H1 (cell line): ENCODE measurements at regions not wholly inside any gene's neighbourhood (a gene's known extent, or its start where the extent isn't known, plus 50 kb on each side); places are given as distances from the start of the nearest gene placed in this dataset.

Source experiments
- CTCF ChIA-PET: fragments of 300-600 bp; sonication (Branson Sonifier 250); formaldehyde crosslinking; loops from one replicate; lab custom pipeline; 2021; ENCODE audit not compliant: partially characterized antibody; lab: Charles Lee
- POLR2A ChIA-PET: fragments of 300-600 bp; sonication (Branson Sonifier 250); formaldehyde crosslinking; loops from one replicate; lab custom pipeline; 2021; ENCODE audit warnings: inconsistent platforms; ENCODE audit not compliant: partially characterized antibody; lab: Charles Lee
- DNase-seq, 2 experiments: peaks; one replicate each; pipeline versions ENCODE4 v3.0.0 to v3.0.0-alpha.2; 2010 to 2022; ENCODE audit warnings: low spot score in 2 of 2, low read depth in 1 of 2, mixed read lengths in 1 of 2
- FAIRE-seq: peaks from 2 replicates; lab custom pipeline; 2011; peaks lifted over from hg19 to GRCh38; lab: Jason Lieb, UNC
- H2AFZ ChIP-seq: 2 replicates; pipeline ENCODE4 v1.8.1; 2012; ENCODE audit warnings: low read length, inconsistent platforms
- H2AK5ac ChIP-seq: 2 replicates; pipeline ENCODE4 v1.6.1; 2013; ENCODE audit warnings: low read depth, low read length
- H2BK120ac ChIP-seq: replicated peaks from 2 replicates; pipeline ENCODE3; 2013; ENCODE audit warnings: low read depth, low read length, inconsistent platforms
- H2BK12ac ChIP-seq: 2 replicates; pipeline ENCODE4 v1.6.1; 2013; ENCODE audit warnings: low read depth, low read length
- H2BK15ac ChIP-seq: 2 replicates; pipeline ENCODE4 v1.6.1; 2013; ENCODE audit warnings: low read length
- H2BK20ac ChIP-seq: 2 replicates; pipeline ENCODE4 v1.6.1; 2013; ENCODE audit warnings: low read length
- H2BK5ac ChIP-seq: 2 replicates; pipeline ENCODE4 v1.6.1; 2013; ENCODE audit warnings: low read depth, low read length
- H3K14ac ChIP-seq: 2 replicates; pipeline ENCODE4 v1.6.1; 2013; ENCODE audit warnings: inconsistent platforms; ENCODE audit not compliant: insufficient read length
- H3K18ac ChIP-seq: 2 replicates; pipeline ENCODE4 v1.6.1; 2013; ENCODE audit warnings: low read length; ENCODE audit errors: extremely low read depth
- H3K23ac ChIP-seq: 2 replicates; pipeline ENCODE4 v1.6.1; 2013; ENCODE audit warnings: inconsistent platforms; ENCODE audit not compliant: insufficient read length
- H3K23me2 ChIP-seq: 2 replicates; pipeline ENCODE4 v1.6.1; 2013; ENCODE audit warnings: low read depth, low read length
- H3K27ac ChIP-seq: 2 replicates; pipeline ENCODE4 v1.6.1; 2011; ENCODE audit warnings: low read depth, low read length, inconsistent platforms
- H3K27me3 ChIP-seq, 4 experiments: replicated peaks in 1 of 4; 1 replicate in 1 of 4; 2 replicates in 3 of 4; pipeline versions ENCODE4 v1.6.1 to v1.8.1; 2011 to 2013; ENCODE audit warnings: low read length in 3 of 4, mild to moderate bottlenecking in 3 of 4, inconsistent platforms in 2 of 4, mixed read lengths in 2 of 4, moderate library complexity in 1 of 4; ENCODE audit not compliant: control insufficient read depth in 3 of 4, insufficient read depth in 3 of 4; ENCODE audit errors: extremely low read depth in 1 of 4
- H3K36me3 ChIP-seq, 4 experiments: 2 replicates each; pipeline versions ENCODE4 v1.6.1 to v1.8.1; 2011 to 2013; ENCODE audit warnings: mild to moderate bottlenecking in 4 of 4, low read length in 3 of 4, moderate library complexity in 2 of 4, control low read depth in 1 of 4, inconsistent platforms in 1 of 4; ENCODE audit not compliant: insufficient read depth in 4 of 4, control insufficient read depth in 2 of 4
- H3K4ac ChIP-seq: replicated peaks from 2 replicates; pipeline ENCODE3; 2013; ENCODE audit warnings: low read length, low read depth, mixed read lengths, inconsistent platforms; ENCODE audit not compliant: insufficient read length
- H3K4me1 ChIP-seq, 4 experiments: replicated peaks in 1 of 4; 1 replicate in 1 of 4; 2 replicates in 3 of 4; pipeline versions ENCODE4 v1.6.1 to v1.8.1; 2011 to 2013; ENCODE audit warnings: low read length in 3 of 4, inconsistent platforms in 2 of 4, mixed read lengths in 1 of 4; ENCODE audit not compliant: insufficient read depth in 4 of 4, control insufficient read depth in 3 of 4
- H3K4me2 ChIP-seq, 2 experiments: 2 replicates each; pipeline versions ENCODE4 v1.6.1 to v1.8.1; 2011 to 2013; ENCODE audit warnings: low read depth in 2 of 2, low read length in 2 of 2, control low read depth in 1 of 2, inconsistent platforms in 1 of 2, mild to moderate bottlenecking in 1 of 2; ENCODE audit not compliant: insufficient read depth in 1 of 2
- H3K4me3 ChIP-seq, 4 experiments: fragments of 200-600, 300-600 bp in 1 of 4; sonication (generic), shearing (Covaris generic), sonication (Bioruptor Twin) in 1 of 4; 2 replicates each; pipeline versions ENCODE4 v1.5.1 to v1.8.1; 2011 to 2016; ENCODE audit warnings: low read length in 4 of 4, low read depth in 3 of 4, control low read depth in 2 of 4, inconsistent platforms in 2 of 4, mild to moderate bottlenecking in 2 of 4, mixed read lengths in 1 of 4, moderate library complexity in 1 of 4; ENCODE audit not compliant: insufficient read depth in 2 of 4; ENCODE audit errors: extremely low read depth in 1 of 4
- H3K56ac ChIP-seq: replicated peaks from 2 replicates; pipeline ENCODE3; 2013; ENCODE audit warnings: low read depth, mild to moderate bottlenecking, mixed read lengths, low read length, inconsistent platforms; ENCODE audit not compliant: insufficient read length
- H3K79me1 ChIP-seq: 2 replicates; pipeline ENCODE4 v1.6.1; 2013; ENCODE audit warnings: low read depth, low read length, control low read depth
- H3K79me2 ChIP-seq, 2 experiments: 2 replicates each; pipeline versions ENCODE4 v1.6.1 to v1.8.1; 2012 to 2013; ENCODE audit warnings: low read length in 2 of 2, mild to moderate bottlenecking in 2 of 2, inconsistent platforms in 1 of 2; ENCODE audit not compliant: insufficient read depth in 2 of 2, control insufficient read depth in 1 of 2
- H3K9ac ChIP-seq, 4 experiments: replicated peaks in 1 of 4; 1 replicate in 1 of 4; 2 replicates in 3 of 4; pipeline versions ENCODE4 v1.6.1 to v1.8.1; 2011 to 2013; ENCODE audit warnings: low read depth in 3 of 4, low read length in 3 of 4, control low read depth in 2 of 4, mild to moderate bottlenecking in 2 of 4, moderate library complexity in 2 of 4, inconsistent platforms in 1 of 4; ENCODE audit errors: extremely low read depth in 1 of 4
- H3K9me3 ChIP-seq, 2 experiments: 2 replicates each; pipeline versions ENCODE4 v1.6.1 to v1.8.1; 2012 to 2013; ENCODE audit warnings: mild to moderate bottlenecking in 2 of 2, moderate library complexity in 2 of 2, control low read depth in 1 of 2, inconsistent platforms in 1 of 2, low read depth in 1 of 2, low read length in 1 of 2, mixed read lengths in 1 of 2; ENCODE audit not compliant: insufficient read depth in 2 of 2
- H4K20me1 ChIP-seq, 2 experiments: replicated peaks in 1 of 2; 2 replicates each; pipeline versions ENCODE3 to v1.8.1; 2011 to 2013; ENCODE audit warnings: inconsistent platforms in 2 of 2, low read length in 2 of 2, mild to moderate bottlenecking in 1 of 2; ENCODE audit not compliant: insufficient read depth in 2 of 2, control insufficient read depth in 1 of 2
- H4K5ac ChIP-seq: 2 replicates; pipeline ENCODE4 v1.6.1; 2013; ENCODE audit warnings: low read length, low read depth, mixed read lengths, inconsistent platforms; ENCODE audit not compliant: insufficient read length
- H4K8ac ChIP-seq: 2 replicates; pipeline ENCODE4 v1.8.0; 2013; ENCODE audit warnings: mild to moderate bottlenecking, moderate library complexity, low read length, inconsistent platforms; ENCODE audit not compliant: insufficient read depth; ENCODE audit errors: extremely low read depth
- H4K91ac ChIP-seq: replicated peaks from 2 replicates; pipeline ENCODE3; 2013; ENCODE audit warnings: low read length, mixed read lengths, inconsistent platforms; ENCODE audit not compliant: insufficient read length
- CTBP2 ChIP-seq: IDR thresholded peaks from 2 replicates; pipeline ENCODE4 v1.7.0; 2011; ENCODE audit warnings: borderline replicate concordance, mild to moderate bottlenecking, moderate library complexity, mixed read lengths, low read length; ENCODE audit not compliant: insufficient read depth, insufficient read length
- MAFK ChIP-seq: IDR thresholded peaks from 2 replicates; pipeline ENCODE4 v1.6.1; 2012; ENCODE audit warnings: low read depth, mild to moderate bottlenecking, improper control_type of control experiment, low read length
- SIX5 ChIP-seq: IDR thresholded peaks from 2 replicates; pipeline ENCODE4 v1.6.1; 2011; ENCODE audit warnings: mild to moderate bottlenecking, low read depth, low read length
- WGBS, 2 experiments: shearing (Covaris generic) in 1 of 2; methylation state at CpG; one replicate each; pipeline versions ENCODE4 v1.1.6 to v1.1.7; 2013 to 2015; ENCODE audit warnings: low lambda C conversion rate in 2 of 2, mixed read lengths in 2 of 2, inconsistent platforms in 1 of 2, low coverage in 1 of 2, missing lambda C conversion rate in 1 of 2; ENCODE audit not compliant: insufficient replicate concordance in 2 of 2, insufficient coverage in 1 of 2, insufficient read length in 1 of 2; ENCODE audit errors: extremely low coverage in 1 of 2, missing lambda C conversion rate in 1 of 2; 5-methylcytosine and 5-hydroxymethylcytosine counted together

DNA sequence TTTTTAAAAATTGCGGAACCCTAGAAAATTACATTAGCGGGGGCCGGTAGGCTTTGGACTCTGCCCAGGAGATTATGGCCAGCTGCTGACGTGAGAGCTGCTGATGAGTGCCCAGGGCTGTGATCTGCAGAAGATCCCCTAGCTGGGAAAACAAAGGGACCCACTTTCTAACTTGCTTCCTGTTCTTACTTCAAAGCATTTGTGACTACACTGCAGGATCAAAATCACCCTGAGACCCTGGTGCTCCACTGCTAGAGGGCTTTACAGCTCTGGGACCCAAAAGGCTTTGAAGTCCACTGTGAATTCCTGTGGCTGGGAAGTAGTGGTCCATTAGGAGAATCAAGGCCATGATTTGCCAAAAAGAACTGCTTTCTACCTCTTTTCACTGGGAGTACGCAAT, 499.4 kb upstream of the AKR1E2 start:
- ChIA-PET POLR2A (no interaction called here), CTCF (no interaction called here)
- Histone ChIP-seq H2BK15ac (no peak overlapping the region), H3K4ac (no peak overlapping the region), H4K91ac (no peak overlapping the region), H3K4me2 (no peak overlapping the region), H2AFZ (no peak overlapping the region), H2AK5ac (no peak overlapping the region), H3K56ac (no peak overlapping the region), H4K8ac (no peak overlapping the region), H3K23me2 (no peaks in the 10 kb centered on the region), H3K4me1 (no peaks in the 10 kb centered on the region), H2BK120ac (no peak overlapping the region), H2BK5ac (no peak overlapping the region), H2BK12ac (no peak overlapping the region), H3K9me3 (no peaks in the 10 kb centered on the region), H3K14ac (no peak overlapping the region), H3K18ac (no peak overlapping the region), H3K4me3 (no peak overlapping the region), H3K27me3 (no peaks in the 10 kb centered on the region), H3K36me3 (no peaks in the 10 kb centered on the region), H2BK20ac (no peak overlapping the region), H3K23ac (no peak overlapping the region), H3K79me1 (no peaks in the 10 kb centered on the region), H3K27ac (no peak overlapping the region), H4K20me1 (no peaks in the 10 kb centered on the region), H3K79me2 (no peaks in the 10 kb centered on the region), H3K9ac (no peak overlapping the region), H4K5ac (no peak overlapping the region)
- no peak for DNase-seq
- FAIRE-seq: no peak
- 96% methylated on average over 5 of the region's 5 CpGs; no CpG with 5 or more reads in 1 of the 2 experiments for WGBS, 2 experiments
- TF ChIP-seq SIX5 (no peak), CTBP2 (no peak), MAFK (no peak)
